Loucy (cell line): ENCODE measurements at regions not wholly inside any gene's neighbourhood (a gene's known extent, or its start where the extent isn't known, plus 50 kb on each side); places are given as distances from the start of the nearest gene placed in this dataset.

Experiments used
- CTCF ChIP-seq: fragments of 200-600 bp; sonication (generic); conservative IDR thresholded peaks from 2 replicates; pipeline ENCODE4 v1.5.1; 2014; ENCODE audit warnings: mild to moderate bottlenecking, antibody characterized with exemption, low read length
- EZH2phosphoT487 ChIP-seq: fragments of 200-600 bp; IDR thresholded peaks from 2 replicates; pipeline ENCODE4 v1.6.1; 2018; ENCODE audit warnings: antibody characterized with exemption, mild to moderate bottlenecking, moderate library complexity, borderline replicate concordance

- TF ChIP-seq CTCF (no peak), EZH2phosphoT487 (no peak)
These were observed 198.4 kb downstream of the PHETA1 start for GRCh38 chr12:111170543-111170942.
